HEK293 (cell line): ENCODE measurements at regions not wholly inside any gene's neighbourhood (a gene's known extent, or its start where the extent isn't known, plus 50 kb on each side); places are given as distances from the start of the nearest gene placed in this dataset.

Experiments
- CTCF ChIA-PET: fragments of 350-600 bp; formaldehyde crosslinking; extraction: SDS; loops from one replicate; lab custom pipeline; 2021; ENCODE audit warnings: antibody characterized with exemption; lab: Yijun Ruan, JAX
- POLR2A ChIA-PET: fragments of 300-600 bp; formaldehyde crosslinking; extraction: SDS; loops from one replicate; lab custom pipeline; 2020; ENCODE audit warnings: antibody characterized with exemption, inconsistent platforms; lab: Yijun Ruan, JAX
- H3K27ac ChIP-seq: fragments of 200-500 bp; sonication (Bioruptor generic); 2 replicates; pipeline ENCODE4 v1.5.1; 2014; ENCODE audit warnings: low read depth, low read length, control low read depth, inconsistent platforms; ENCODE audit errors: extremely low read depth
- H3K36me3 ChIP-seq, 2 experiments: fragments of 200-500 bp in 1 of 2; sonication (Bioruptor generic) in 1 of 2; 1 replicate in 1 of 2; 2 replicates in 1 of 2; pipeline ENCODE4 v1.5.1; 2014 to 2017; ENCODE audit warnings: inconsistent platforms in 2 of 2, low read length in 2 of 2; ENCODE audit not compliant: control insufficient read depth in 2 of 2, insufficient read depth in 1 of 2
- H3K4me1 ChIP-seq: fragments of 200-500 bp; sonication (Bioruptor generic); 2 replicates; pipeline ENCODE4 v1.5.1; 2014; ENCODE audit warnings: mild to moderate bottlenecking, low read length, inconsistent platforms; ENCODE audit not compliant: control insufficient read depth, insufficient read depth
- H3K4me3 ChIP-seq: 2 replicates; pipeline ENCODE4 v1.5.1; 2011; ENCODE audit warnings: low read depth, mild to moderate bottlenecking, control low read depth, low read length, moderate library complexity
- H3K9me3 ChIP-seq: fragments of 200-500 bp; sonication (Bioruptor generic); 2 replicates; pipeline ENCODE4 v1.5.1; 2014; ENCODE audit warnings: low read depth, low read length, inconsistent platforms; ENCODE audit not compliant: control insufficient read depth, insufficient read depth
- KLF10 ChIP-seq: fragments of 450-650 bp; IDR thresholded peaks from 2 replicates; pipeline ENCODE4 v1.5.1; 2018; ENCODE audit warnings: missing biosample characterization, mild to moderate bottlenecking, missing genetic modification characterization
- PRDM10 ChIP-seq: fragments of 450-650 bp; formaldehyde crosslinking; IDR thresholded peaks from 2 replicates; pipeline ENCODE4 v1.5.1; 2016; ENCODE audit warnings: missing biosample characterization, missing genetic modification characterization
- ZBTB17 ChIP-seq: fragments of 450-650 bp; formaldehyde crosslinking; IDR thresholded peaks from 2 replicates; pipeline ENCODE4 v1.5.1; 2016; ENCODE audit warnings: missing biosample characterization, missing genetic modification characterization
- ZFHX2 ChIP-seq: fragments of 450-650 bp; formaldehyde crosslinking; conservative IDR thresholded peaks from 2 replicates; pipeline ENCODE4 v1.5.1; 2016; ENCODE audit warnings: missing biosample characterization, missing genetic modification characterization
- ZNF114 ChIP-seq: fragments of 450-650 bp; formaldehyde crosslinking; IDR thresholded peaks from 2 replicates; pipeline ENCODE4 v1.5.0; 2017; ENCODE audit warnings: missing biosample characterization, missing genetic modification characterization
- ZNF148 ChIP-seq: fragments of 450-650 bp; formaldehyde crosslinking; IDR thresholded peaks from 2 replicates; pipeline ENCODE4 v1.5.0; 2017; ENCODE audit warnings: missing biosample characterization, missing genetic modification characterization, borderline replicate concordance
- ZNF274 ChIP-seq, 2 experiments: fragments of 200-500 bp in 1 of 2; fragments of 450-650 bp in 1 of 2; sonication (Bioruptor generic) in 1 of 2; formaldehyde crosslinking in 1 of 2; IDR thresholded peaks; 2 replicates each; pipeline versions ENCODE4 v1.5.1 to v1.6.1; 2014 to 2016; ENCODE audit warnings: borderline replicate concordance in 1 of 2, inconsistent platforms in 1 of 2, low read length in 1 of 2, missing biosample characterization in 1 of 2, missing genetic modification characterization in 1 of 2
- ZNF280D ChIP-seq: fragments of 450-650 bp; formaldehyde crosslinking; IDR thresholded peaks from 2 replicates; pipeline ENCODE4 v1.5.1; 2016; ENCODE audit warnings: missing biosample characterization, missing genetic modification characterization
- ZNF362 ChIP-seq: fragments of 450-650 bp; formaldehyde crosslinking; IDR thresholded peaks from 2 replicates; pipeline ENCODE4 v1.5.1; 2016; ENCODE audit warnings: missing biosample characterization, missing genetic modification characterization
- ZNF513 ChIP-seq: fragments of 450-650 bp; IDR thresholded peaks from 2 replicates; pipeline ENCODE4 v1.5.1; 2018; ENCODE audit warnings: missing biosample characterization, missing genetic modification characterization
- ZNF544 ChIP-seq: fragments of 450-650 bp; formaldehyde crosslinking; IDR thresholded peaks from 2 replicates; pipeline ENCODE4 v1.5.0; 2017; ENCODE audit warnings: missing biosample characterization, missing genetic modification characterization
- ZNF558 ChIP-seq: fragments of 450-650 bp; formaldehyde crosslinking; IDR thresholded peaks from 2 replicates; pipeline ENCODE4 v1.5.1; 2016; ENCODE audit warnings: missing biosample characterization, missing genetic modification characterization
- ZNF560 ChIP-seq: fragments of 450-650 bp; formaldehyde crosslinking; IDR thresholded peaks from 2 replicates; pipeline ENCODE4 v1.5.1; 2017; ENCODE audit warnings: missing biosample characterization, missing genetic modification characterization, borderline replicate concordance
- ZNF610 ChIP-seq: fragments of 450-650 bp; formaldehyde crosslinking; IDR thresholded peaks from 2 replicates; pipeline ENCODE4 v1.5.1; 2016; ENCODE audit warnings: missing biosample characterization, missing genetic modification characterization, borderline replicate concordance
- ZNF626 ChIP-seq: fragments of 450-650 bp; sonication (Bioruptor Pico); formaldehyde crosslinking; IDR thresholded peaks from 2 replicates; pipeline ENCODE4 v1.5.1; 2018; ENCODE audit warnings: missing biosample characterization, missing genetic modification characterization, inconsistent platforms
- ZNF629 ChIP-seq: fragments of 450-650 bp; formaldehyde crosslinking; IDR thresholded peaks from 2 replicates; pipeline ENCODE4 v1.5.1; 2017; ENCODE audit warnings: missing biosample characterization, missing genetic modification characterization
- ZNF76 ChIP-seq: fragments of 450-650 bp; formaldehyde crosslinking; IDR thresholded peaks from 2 replicates; pipeline ENCODE4; 2016; ENCODE audit warnings: low read depth, missing biosample characterization, missing genetic modification characterization, borderline replicate concordance
- ZNF776 ChIP-seq: fragments of 450-650 bp; formaldehyde crosslinking; IDR thresholded peaks from 2 replicates; pipeline ENCODE4 v1.5.0; 2017; ENCODE audit warnings: missing biosample characterization, missing genetic modification characterization, borderline replicate concordance
- ZNF830 ChIP-seq: fragments of 450-650 bp; IDR thresholded peaks from 2 replicates; pipeline ENCODE4 v1.5.0; 2018; ENCODE audit warnings: missing biosample characterization, missing genetic modification characterization, low read depth, mild to moderate bottlenecking, moderate library complexity
- ZSCAN5A ChIP-seq: fragments of 450-650 bp; formaldehyde crosslinking; IDR thresholded peaks from 2 replicates; pipeline ENCODE4 v1.5.1; 2016; ENCODE audit warnings: missing biosample characterization, missing genetic modification characterization
- ZXDB ChIP-seq: fragments of 450-650 bp; formaldehyde crosslinking; IDR thresholded peaks from 2 replicates; pipeline ENCODE4 v1.5.1; 2016; ENCODE audit warnings: missing biosample characterization, missing genetic modification characterization

- ChIA-PET POLR2A (no interaction called here), CTCF (interaction anchor here (0.6 kb wide), 1 partner anchor 9 kb away, joined by 3 read pairs; no protein-coding TSS in a partner anchor)
- no peak overlapping the region for H3K4me3 ChIP-seq
- no peak overlapping the region for H3K27ac ChIP-seq
- H3K36me3 ChIP-seq, result no peaks in the 10 kb centered on the region
- no peaks in the 10 kb centered on the region for H3K9me3 ChIP-seq
- H3K4me1 ChIP-seq, result no peaks in the 10 kb centered on the region
- TF ChIP-seq KLF10 (no peak), ZNF610 (tag by site-specific recombination) (no peak), ZNF148 (tag by site-specific recombination) (no peak), ZNF629 (tag by site-specific recombination) (no peak), ZNF560 (tag by site-specific recombination) (no peak), ZNF274 (IDR thresholded peaks at IDR 0.05; ENCODE audit: low read length) (no peak), ZNF274 (tag by site-specific recombination; IDR thresholded peaks at IDR 0.05; ENCODE audit: borderline replicate concordance) (no peak), ZNF830 (tag by site-specific recombination) (no peak), ZNF776 (tag by site-specific recombination) (no peak), ZNF114 (tag by site-specific recombination) (no peak), ZBTB17 (tag by site-specific recombination) (no peak), ZNF626 (no peak), ZNF362 (tag by site-specific recombination) (no peak)
- TF ChIP-seq, all 188 proteins: peak for 0
These were observed 191.3 kb upstream of the CTSO start for GRCh38 chr4:156144961-156145360.

- ChIA-PET CTCF (no interaction called here), POLR2A (no interaction called here)
- H3K4me1 ChIP-seq, result no peaks in the 10 kb centered on the region
- no peaks in the 10 kb centered on the region for H3K9me3 ChIP-seq
- no peak overlapping the region for H3K27ac ChIP-seq
- H3K4me3 ChIP-seq, result no peak overlapping the region
- no peaks in the 10 kb centered on the region for H3K36me3 ChIP-seq
- TF ChIP-seq ZNF558 (tag by site-specific recombination), result no peak
- TF ChIP-seq ZNF76 (tag by site-specific recombination), result no peak
- TF ChIP-seq ZNF280D (tag by site-specific recombination), result no peak
- TF ChIP-seq ZFHX2 (tag by site-specific recombination), result no peak
- TF ChIP-seq ZNF513 (tag by site-specific recombination), result no peak
- TF ChIP-seq ZNF830 (tag by site-specific recombination), result no peak
- no peak for TF ChIP-seq PRDM10 (tag by site-specific recombination)
- TF ChIP-seq ZSCAN5A (tag by site-specific recombination), result no peak
- no peak for TF ChIP-seq ZXDB (tag by site-specific recombination)
- no peak for TF ChIP-seq ZNF544
These were observed 185.2 kb upstream of the CTSO start for GRCh38 chr4:156138781-156139280.
